HPDE6-E6E7 (cell line): ENCODE measurements at regions not wholly inside any gene's neighbourhood (a gene's known extent, or its start where the extent isn't known, plus 50 kb on each side); places are given as distances from the start of the nearest gene placed in this dataset.
"Not testable (repeated sequence)": the region's sequence is repeated elsewhere in the genome, so short reads cannot be mapped to it uniquely, and the experiment has no call there.

Source experiments
- DNase-seq: peaks from one replicate; pipeline ENCODE4 v3.0.0; 2011; ENCODE audit warnings: missing footprints; ENCODE audit errors: extremely low spot score

GRCh38 chr6:17012421-17013225, 89.2 kb upstream of the STMND1 start:
- no peak for DNase-seq

- DNase-seq = no peak
These were observed 89.9 kb upstream of the STMND1 start for GRCh38 chr6:17011985-17012384.

- DNase-seq = no peak
These were observed 94.1 kb upstream of the STMND1 start for GRCh38 chr6:17007749-17008148.

GRCh38 chr6:17006543-17006942, 95.3 kb upstream of the STMND1 start:
- DNase-seq = no peak

- DNase-seq = no peak
These were observed 97.6 kb upstream of the STMND1 start for GRCh38 chr6:17004269-17004668.

GRCh38 chr6:17002123-17002522, 99.7 kb upstream of the STMND1 start:
- DNase-seq = no peak

GRCh38 chr6:17001188-17001587, 100.7 kb upstream of the STMND1 start:
- no peak for DNase-seq

- no peak for DNase-seq
These were observed 102.1 kb upstream of the STMND1 start for GRCh38 chr6:16999491-17000436.

GRCh38 chr6:16998461-16998860, 103.4 kb upstream of the STMND1 start:
- no peak for DNase-seq

- DNase-seq = no peak
These were observed 106.2 kb upstream of the STMND1 start for GRCh38 chr6:16995511-16996250.

- DNase-seq = no peak
These were observed 108.5 kb upstream of the STMND1 start for GRCh38 chr6:16993396-16993795.

GRCh38 chr6:16991981-16992629, 109.7 kb upstream of the STMND1 start:
- DNase-seq = no peak

- DNase-seq = not testable (repeated sequence)
These were observed 111.9 kb upstream of the STMND1 start for GRCh38 chr6:16989976-16990375.

GRCh38 chr6:16989382-16989781, 112.5 kb upstream of the STMND1 start:
- no peak for DNase-seq

- DNase-seq = no peak
These were observed 113.9 kb upstream of the STMND1 start for GRCh38 chr6:16987996-16988395.

- DNase-seq = no peak
These were observed 116.2 kb upstream of the STMND1 start for GRCh38 chr6:16985513-16986284.

GRCh38 chr6:16982807-16983206, 119.0 kb upstream of the STMND1 start:
- DNase-seq = no peak

GRCh38 chr6:16979677-16980370, 122.0 kb upstream of the STMND1 start:
- DNase-seq = no peak

GRCh38 chr6:16978686-16979085, 123.2 kb upstream of the STMND1 start:
- no peak for DNase-seq
